ENCODE measurements at regions not wholly inside any gene's neighbourhood (a gene's known extent, or its start where the extent isn't known, plus 50 kb on each side); places are given as distances from the start of the nearest gene placed in this dataset.
"Not testable (repeated sequence)": the region's sequence is repeated elsewhere in the genome, so short reads cannot be mapped to it uniquely, and the experiment has no call there.

GRCh38 chr20:47885909-47886453 lies 100.7 kb upstream of the SULF2 start:
- Mint-ChIP-seq H3K4me1 (no peaks in the 10 kb centered on the region), H3K27ac (no peak overlapping the region), H3K9me3 (no peaks in the 10 kb centered on the region), H3K27me3 (ENCODE audit: low read depth) (no peaks in the 10 kb centered on the region), H3K4me3 (no peak overlapping the region), H3K36me3 (no peaks in the 10 kb centered on the region)
- ChIA-PET POLR2A (no interaction called here), CTCF (no interaction called here)
- DNase-seq (ENCODE audit: low spot score): no peak
- TF ChIP-seq, protein P1, sequence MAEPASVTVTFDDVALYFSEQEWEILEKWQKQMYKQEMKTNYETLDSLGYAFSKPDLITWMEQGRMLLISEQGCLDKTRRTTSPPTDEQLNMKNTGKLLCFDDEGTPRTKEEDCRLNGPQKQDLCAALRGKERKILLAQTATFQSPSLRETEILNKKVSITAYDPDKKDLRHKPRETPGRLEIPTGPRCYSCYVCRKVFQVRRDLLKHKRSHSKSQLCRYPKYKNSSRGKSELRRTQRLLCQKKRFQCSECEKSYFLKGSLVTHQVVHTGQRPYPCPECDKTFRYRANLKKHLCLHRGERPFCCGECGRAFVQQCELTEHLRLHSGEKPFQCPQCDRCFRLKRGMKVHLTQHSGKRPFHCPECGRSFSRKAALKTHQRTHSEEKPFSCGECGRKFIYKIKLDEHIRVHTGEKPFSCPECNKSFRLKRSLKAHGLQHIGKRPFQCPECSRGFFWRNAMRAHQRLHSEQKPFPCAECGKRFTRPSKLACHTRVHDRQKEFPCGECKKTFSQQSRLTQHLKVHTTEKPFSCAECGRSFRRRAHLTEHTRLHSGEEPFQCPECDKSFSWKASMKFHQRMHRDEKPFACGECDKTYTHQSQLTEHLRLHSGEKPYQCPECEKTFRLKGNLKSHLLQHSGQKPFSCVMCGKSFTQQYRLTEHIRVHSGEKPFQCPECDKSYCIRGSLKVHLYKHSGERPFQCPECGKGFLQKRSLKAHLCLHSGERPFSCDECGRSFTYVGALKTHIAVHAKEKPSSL (CRISPR knock-in tag; conservative IDR thresholded peaks at IDR 0.05): no peak
- TF ChIP-seq JUN (CRISPR knock-in tag; IDR thresholded peaks at IDR 0.05): no peak
- TF ChIP-seq, protein P2, sequence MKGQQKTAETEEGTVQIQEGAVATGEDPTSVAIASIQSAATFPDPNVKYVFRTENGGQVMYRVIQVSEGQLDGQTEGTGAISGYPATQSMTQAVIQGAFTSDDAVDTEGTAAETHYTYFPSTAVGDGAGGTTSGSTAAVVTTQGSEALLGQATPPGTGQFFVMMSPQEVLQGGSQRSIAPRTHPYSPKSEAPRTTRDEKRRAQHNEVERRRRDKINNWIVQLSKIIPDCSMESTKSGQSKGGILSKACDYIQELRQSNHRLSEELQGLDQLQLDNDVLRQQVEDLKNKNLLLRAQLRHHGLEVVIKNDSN (CRISPR knock-in tag; IDR thresholded peaks at IDR 0.05): no peak
- TF ChIP-seq, protein P3, sequence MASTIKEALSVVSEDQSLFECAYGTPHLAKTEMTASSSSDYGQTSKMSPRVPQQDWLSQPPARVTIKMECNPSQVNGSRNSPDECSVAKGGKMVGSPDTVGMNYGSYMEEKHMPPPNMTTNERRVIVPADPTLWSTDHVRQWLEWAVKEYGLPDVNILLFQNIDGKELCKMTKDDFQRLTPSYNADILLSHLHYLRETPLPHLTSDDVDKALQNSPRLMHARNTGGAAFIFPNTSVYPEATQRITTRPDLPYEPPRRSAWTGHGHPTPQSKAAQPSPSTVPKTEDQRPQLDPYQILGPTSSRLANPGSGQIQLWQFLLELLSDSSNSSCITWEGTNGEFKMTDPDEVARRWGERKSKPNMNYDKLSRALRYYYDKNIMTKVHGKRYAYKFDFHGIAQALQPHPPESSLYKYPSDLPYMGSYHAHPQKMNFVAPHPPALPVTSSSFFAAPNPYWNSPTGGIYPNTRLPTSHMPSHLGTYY (CRISPR knock-in tag; IDR thresholded peaks at IDR 0.05): no peak
- no peak for TF ChIP-seq FOXP4 (CRISPR knock-in tag; IDR thresholded peaks at IDR 0.05)
- TF ChIP-seq, protein P4, sequence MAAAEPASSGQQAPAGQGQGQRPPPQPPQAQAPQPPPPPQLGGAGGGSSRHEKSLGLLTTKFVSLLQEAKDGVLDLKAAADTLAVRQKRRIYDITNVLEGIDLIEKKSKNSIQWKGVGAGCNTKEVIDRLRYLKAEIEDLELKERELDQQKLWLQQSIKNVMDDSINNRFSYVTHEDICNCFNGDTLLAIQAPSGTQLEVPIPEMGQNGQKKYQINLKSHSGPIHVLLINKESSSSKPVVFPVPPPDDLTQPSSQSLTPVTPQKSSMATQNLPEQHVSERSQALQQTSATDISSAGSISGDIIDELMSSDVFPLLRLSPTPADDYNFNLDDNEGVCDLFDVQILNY (CRISPR knock-in tag; IDR thresholded peaks at IDR 0.05): no peak
- TF ChIP-seq RELA (CRISPR knock-in tag; IDR thresholded peaks at IDR 0.05; ENCODE audit: borderline replicate concordance): no peak
- no peak for ATAC-seq

DNA sequence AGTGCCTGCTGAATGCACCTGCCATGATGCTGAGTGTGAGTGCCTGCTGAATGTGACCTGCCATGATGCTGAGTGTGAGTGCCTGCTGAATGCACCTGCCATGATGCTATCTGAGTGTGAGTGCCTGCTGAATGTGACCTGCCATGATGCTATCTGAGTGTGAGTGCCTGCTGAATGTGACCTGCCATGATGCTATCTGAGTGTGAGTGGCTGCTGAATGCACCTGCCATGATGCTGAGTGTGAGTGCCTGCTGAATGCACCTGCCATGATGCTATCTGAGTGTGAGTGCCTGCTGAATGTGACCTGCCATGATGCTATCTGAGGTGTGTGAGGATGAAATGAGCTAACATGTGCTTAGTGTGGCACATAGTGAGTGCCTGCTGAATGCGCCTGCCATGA lies 98.7 kb upstream of the SULF2 start:
- H3K27ac Mint-ChIP-seq; CTCF ChIA-PET; ATAC-seq; DNase-seq (ENCODE audit: low spot score); H3K27me3 Mint-ChIP-seq (ENCODE audit: low read depth); H3K4me3 Mint-ChIP-seq; H3K4me1 Mint-ChIP-seq; H3K9me3 Mint-ChIP-seq; H3K36me3 Mint-ChIP-seq: not testable (repeated sequence)
- POLR2A ChIA-PET: interaction anchor here (0.7 kb wide), 1 partner anchor 79 kb away, joined by 4 read pairs; no protein-coding TSS in a partner anchor

DNA sequence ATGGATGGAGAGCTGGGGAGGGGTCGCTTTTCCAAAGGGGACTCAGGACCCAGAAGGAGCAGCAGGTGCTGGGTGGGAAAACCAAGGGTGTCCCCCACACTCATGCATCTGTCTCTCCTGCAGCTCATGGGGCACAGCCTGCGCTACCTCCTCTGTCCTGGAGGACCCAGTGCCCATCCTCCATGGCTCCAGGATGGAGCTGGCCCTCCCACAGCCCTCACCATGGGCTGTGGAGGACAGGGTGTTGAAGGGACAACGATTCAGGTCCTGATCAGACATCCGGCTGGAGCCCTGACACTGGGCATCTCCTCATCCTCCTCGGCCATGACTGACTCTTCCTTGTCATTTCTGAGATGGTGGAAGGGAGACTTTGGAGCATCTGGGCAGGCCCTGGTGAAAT lies 97.9 kb upstream of the SULF2 start:
- Mint-ChIP-seq H3K4me3 (no peak overlapping the region), H3K36me3 (no peaks in the 10 kb centered on the region), H3K4me1 (no peaks in the 10 kb centered on the region), H3K27ac (no peak overlapping the region), H3K27me3 (ENCODE audit: low read depth) (no peaks in the 10 kb centered on the region), H3K9me3 (no peaks in the 10 kb centered on the region)
- DNase-seq (ENCODE audit: low spot score) (no peak), ATAC-seq (no peak)
- ChIA-PET POLR2A (no interaction called here), CTCF (no interaction called here)
- no peak for TF ChIP-seq FOXP4 (CRISPR knock-in tag; IDR thresholded peaks at IDR 0.05)
- no peak for TF ChIP-seq TEAD4 (CRISPR knock-in tag; IDR thresholded peaks at IDR 0.05)
- no peak for TF ChIP-seq HMGA2 (CRISPR knock-in tag; IDR thresholded peaks at IDR 0.05)
- no peak for TF ChIP-seq CREM (CRISPR knock-in tag; IDR thresholded peaks at IDR 0.05)
- TF ChIP-seq E2F1 (CRISPR knock-in tag; IDR thresholded peaks at IDR 0.05): no peak
- no peak for TF ChIP-seq EMX1 (CRISPR knock-in tag; IDR thresholded peaks at IDR 0.05)
- TF ChIP-seq, protein P5, sequence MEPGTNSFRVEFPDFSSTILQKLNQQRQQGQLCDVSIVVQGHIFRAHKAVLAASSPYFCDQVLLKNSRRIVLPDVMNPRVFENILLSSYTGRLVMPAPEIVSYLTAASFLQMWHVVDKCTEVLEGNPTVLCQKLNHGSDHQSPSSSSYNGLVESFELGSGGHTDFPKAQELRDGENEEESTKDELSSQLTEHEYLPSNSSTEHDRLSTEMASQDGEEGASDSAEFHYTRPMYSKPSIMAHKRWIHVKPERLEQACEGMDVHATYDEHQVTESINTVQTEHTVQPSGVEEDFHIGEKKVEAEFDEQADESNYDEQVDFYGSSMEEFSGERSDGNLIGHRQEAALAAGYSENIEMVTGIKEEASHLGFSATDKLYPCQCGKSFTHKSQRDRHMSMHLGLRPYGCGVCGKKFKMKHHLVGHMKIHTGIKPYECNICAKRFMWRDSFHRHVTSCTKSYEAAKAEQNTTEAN (CRISPR knock-in tag; IDR thresholded peaks at IDR 0.05): no peak
- TF ChIP-seq, protein P2 (CRISPR knock-in tag; IDR thresholded peaks at IDR 0.05): no peak
- no peak for TF ChIP-seq ZNF671 (CRISPR knock-in tag; IDR thresholded peaks at IDR 0.05)
- TF ChIP-seq ATF3 (CRISPR knock-in tag; conservative IDR thresholded peaks at IDR 0.05): no peak
- no peak for TF ChIP-seq IRF2 (CRISPR knock-in tag; IDR thresholded peaks at IDR 0.05; ENCODE audit: borderline replicate concordance, low read depth)
- TF ChIP-seq ZNF219 (CRISPR knock-in tag; IDR thresholded peaks at IDR 0.05; ENCODE audit: borderline replicate concordance): no peak
- TF ChIP-seq GRHL2 (CRISPR knock-in tag; IDR thresholded peaks at IDR 0.05; ENCODE audit: insufficient replicate concordance, severe bottlenecking): no peak
